PFSK-1 (cell line): ENCODE measurements at regions not wholly inside any gene's neighbourhood (a gene's known extent, or its start where the extent isn't known, plus 50 kb on each side); places are given as distances from the start of the nearest gene placed in this dataset.

ENCODE experiments used
- POLR2AphosphoS5 ChIP-seq: IDR thresholded peaks from 2 replicates; pipeline ENCODE4 v1.6.1; 2012; ENCODE audit warnings: low read depth, mild to moderate bottlenecking, control low read depth, low read length, moderate library complexity
- SIN3A ChIP-seq: IDR thresholded peaks from 2 replicates; pipeline ENCODE4 v1.6.1; 2012; ENCODE audit warnings: mild to moderate bottlenecking, low read length, moderate library complexity, borderline replicate concordance; ENCODE audit not compliant: insufficient read depth
- TAF1 ChIP-seq: IDR thresholded peaks from 2 replicates; pipeline ENCODE4 v1.6.1; 2012; ENCODE audit warnings: low read length, control low read depth, borderline replicate concordance; ENCODE audit not compliant: insufficient read depth
- TF ChIP-seq, protein P1 (sequence below), 2 experiments: IDR thresholded peaks; 2 replicates each; pipeline versions ENCODE4 v1.6.1 to v1.8.0; 2011 to 2012; ENCODE audit warnings: low read depth in 2 of 2, low read length in 2 of 2, control low read depth in 1 of 2, inconsistent platforms in 1 of 2, mild to moderate bottlenecking in 1 of 2, moderate library complexity in 1 of 2; ENCODE audit not compliant: insufficient read depth in 1 of 2

DNA sequence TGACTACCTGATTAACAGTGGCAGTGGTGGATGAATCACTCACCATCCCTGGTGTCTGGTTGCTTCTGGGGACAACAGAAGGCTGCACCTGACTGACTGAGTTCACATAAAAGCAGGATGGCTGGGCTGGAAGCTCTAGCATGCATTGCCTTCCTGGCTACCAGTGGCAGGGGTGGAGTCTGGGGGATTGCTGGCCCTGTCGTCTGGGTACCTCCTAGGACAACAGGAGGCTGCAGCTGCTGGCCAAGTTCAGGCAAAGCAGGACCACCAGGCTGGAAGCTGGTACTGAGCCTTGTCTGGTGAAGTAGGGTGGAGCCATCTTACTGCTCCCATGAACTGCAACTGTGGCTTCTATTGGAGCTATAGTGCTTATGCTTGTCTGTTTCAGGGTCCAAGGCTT is 480.8 kb upstream of the CTNND2 start:
- TF ChIP-seq POLR2AphosphoS5 (no peak), TAF1 (no peak), SIN3A (no peak)
- TF ChIP-seq, protein P1, sequence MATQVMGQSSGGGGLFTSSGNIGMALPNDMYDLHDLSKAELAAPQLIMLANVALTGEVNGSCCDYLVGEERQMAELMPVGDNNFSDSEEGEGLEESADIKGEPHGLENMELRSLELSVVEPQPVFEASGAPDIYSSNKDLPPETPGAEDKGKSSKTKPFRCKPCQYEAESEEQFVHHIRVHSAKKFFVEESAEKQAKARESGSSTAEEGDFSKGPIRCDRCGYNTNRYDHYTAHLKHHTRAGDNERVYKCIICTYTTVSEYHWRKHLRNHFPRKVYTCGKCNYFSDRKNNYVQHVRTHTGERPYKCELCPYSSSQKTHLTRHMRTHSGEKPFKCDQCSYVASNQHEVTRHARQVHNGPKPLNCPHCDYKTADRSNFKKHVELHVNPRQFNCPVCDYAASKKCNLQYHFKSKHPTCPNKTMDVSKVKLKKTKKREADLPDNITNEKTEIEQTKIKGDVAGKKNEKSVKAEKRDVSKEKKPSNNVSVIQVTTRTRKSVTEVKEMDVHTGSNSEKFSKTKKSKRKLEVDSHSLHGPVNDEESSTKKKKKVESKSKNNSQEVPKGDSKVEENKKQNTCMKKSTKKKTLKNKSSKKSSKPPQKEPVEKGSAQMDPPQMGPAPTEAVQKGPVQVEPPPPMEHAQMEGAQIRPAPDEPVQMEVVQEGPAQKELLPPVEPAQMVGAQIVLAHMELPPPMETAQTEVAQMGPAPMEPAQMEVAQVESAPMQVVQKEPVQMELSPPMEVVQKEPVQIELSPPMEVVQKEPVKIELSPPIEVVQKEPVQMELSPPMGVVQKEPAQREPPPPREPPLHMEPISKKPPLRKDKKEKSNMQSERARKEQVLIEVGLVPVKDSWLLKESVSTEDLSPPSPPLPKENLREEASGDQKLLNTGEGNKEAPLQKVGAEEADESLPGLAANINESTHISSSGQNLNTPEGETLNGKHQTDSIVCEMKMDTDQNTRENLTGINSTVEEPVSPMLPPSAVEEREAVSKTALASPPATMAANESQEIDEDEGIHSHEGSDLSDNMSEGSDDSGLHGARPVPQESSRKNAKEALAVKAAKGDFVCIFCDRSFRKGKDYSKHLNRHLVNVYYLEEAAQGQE (IDR thresholded peaks at IDR 0.05; ENCODE audit: insufficient read depth in 1 of 2, low read depth in 2 of 2, low read length in 2 of 2) = no peak
